ENCODE measurements at regions not wholly inside any gene's neighbourhood (a gene's known extent, or its start where the extent isn't known, plus 50 kb on each side); places are given as distances from the start of the nearest gene placed in this dataset.
"Not testable (repeated sequence)": the region's sequence is repeated elsewhere in the genome, so short reads cannot be mapped to it uniquely, and the experiment has no call there.

- H3K4me3 ChIP-seq (ENCODE audit: low read depth, low read length) = not testable (repeated sequence)
These were observed 1634.4 kb downstream of the RPIA start for GRCh38 chr2:90325796-90326353.

- H3K4me3 ChIP-seq (ENCODE audit: low read depth, low read length) = not testable (repeated sequence)
These were observed 1664.1 kb downstream of the RPIA start for GRCh38 chr2:90355546-90355945.

- not testable (repeated sequence) for H3K4me3 ChIP-seq (ENCODE audit: low read depth, low read length)
These were observed 1667.9 kb downstream of the RPIA start for GRCh38 chr2:90359344-90359743.

- peak overlapping the region; percentile 22; the same call in 1 of the 2 replicates for H3K4me3 ChIP-seq (ENCODE audit: low read depth, low read length)
These were observed 1668.6 kb downstream of the RPIA start for GRCh38 chr2:90359887-90360730.

- peak overlapping the region; percentile 22; the same call in 1 of the 2 replicates for H3K4me3 ChIP-seq (ENCODE audit: low read depth, low read length)
These were observed 1669.2 kb downstream of the RPIA start for GRCh38 chr2:90360731-90361035.

Measured in WI38 (cell line).